KMS-11 (cell line): ENCODE measurements at regions not wholly inside any gene's neighbourhood (a gene's known extent, or its start where the extent isn't known, plus 50 kb on each side); places are given as distances from the start of the nearest gene placed in this dataset.

Experiments used
- H2AFZ ChIP-seq: fragments of 200-600 bp; sonication (generic); 2 replicates; pipeline ENCODE4 v1.6.1; 2016; ENCODE audit warnings: antibody characterized with exemption, mixed run types, low read depth
- H3K27ac ChIP-seq: fragments of 200-600 bp; sonication (generic); 2 replicates; pipeline ENCODE4 v1.6.1; 2016; ENCODE audit warnings: mild to moderate bottlenecking, mixed run types
- H3K27me3 ChIP-seq: fragments of 200-600 bp; sonication (generic); 2 replicates; pipeline ENCODE4 v1.6.1; 2017; ENCODE audit warnings: mild to moderate bottlenecking, low read depth, mixed run types, moderate library complexity; ENCODE audit not compliant: insufficient read depth
- H3K36me3 ChIP-seq: fragments of 200-600 bp; sonication (generic); 2 replicates; pipeline ENCODE4 v1.6.1; 2017; ENCODE audit warnings: mild to moderate bottlenecking, mixed run types; ENCODE audit not compliant: insufficient read depth
- H3K4me1 ChIP-seq: fragments of 200-600 bp; sonication (generic); 2 replicates; pipeline ENCODE4 v1.6.1; 2016; ENCODE audit warnings: mild to moderate bottlenecking, low read depth, mixed run types; ENCODE audit not compliant: poor library complexity, severe bottlenecking
- H3K4me2 ChIP-seq: fragments of 200-600 bp; sonication (generic); 2 replicates; pipeline ENCODE4 v1.7.0; 2016; ENCODE audit warnings: mild to moderate bottlenecking, mixed run types
- H3K4me3 ChIP-seq: fragments of 200-600 bp; sonication (generic); IDR thresholded peaks from 2 replicates; pipeline ENCODE4 v1.6.1; 2017; ENCODE audit warnings: low read depth, low read length, mixed read lengths; ENCODE audit not compliant: insufficient read depth
- H3K79me2 ChIP-seq: fragments of 200-600 bp; sonication (generic); 2 replicates; pipeline ENCODE4 v1.6.1; 2016; ENCODE audit warnings: low read depth, mixed run types; ENCODE audit not compliant: insufficient read depth
- H3K9ac ChIP-seq: fragments of 200-600 bp; sonication (generic); 2 replicates; pipeline ENCODE4 v1.6.1; 2016; ENCODE audit warnings: mild to moderate bottlenecking, mixed run types
- H4K20me1 ChIP-seq: fragments of 200-600 bp; sonication (generic); 2 replicates; pipeline ENCODE4 v1.6.1; 2016; ENCODE audit warnings: mild to moderate bottlenecking, mixed run types; ENCODE audit not compliant: insufficient read depth
- TF ChIP-seq, protein P1 (sequence below): fragments of 200-600 bp; sonication (generic); conservative IDR thresholded peaks from 2 replicates; pipeline ENCODE4 v1.6.1; 2017; ENCODE audit warnings: low read depth, mild to moderate bottlenecking, antibody characterized with exemption, low read length, moderate library complexity, mixed read lengths

GRCh38 chr3:111292117-111292516 lies 220.5 kb downstream of the NECTIN3 start:
- H2AFZ ChIP-seq, result no peak overlapping the region

DNA sequence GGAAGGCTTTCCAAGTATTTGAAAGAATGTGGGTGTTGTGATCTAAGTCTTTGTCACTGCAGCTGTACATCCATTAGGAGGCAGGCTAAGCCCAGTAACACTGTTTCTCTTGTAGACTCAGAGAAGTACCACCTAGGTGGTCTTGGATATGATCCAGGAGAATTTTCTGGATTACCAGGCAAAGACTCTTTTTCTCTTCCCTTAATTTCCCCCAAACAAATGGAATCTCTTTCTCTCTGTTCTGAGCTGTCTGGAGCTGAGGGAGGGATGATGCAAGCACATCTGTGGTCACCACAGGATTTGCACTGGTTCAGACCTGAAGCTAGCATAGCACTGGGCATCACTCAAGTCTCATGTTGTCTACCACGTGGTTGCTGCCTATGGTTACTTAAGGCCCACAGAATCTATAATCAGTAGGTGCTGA lies 227.6 kb downstream of the NECTIN3 start:
- no peak overlapping the region for H3K27ac ChIP-seq
- no peaks in the 10 kb centered on the region for H3K4me1 ChIP-seq
- TF ChIP-seq, protein P1, sequence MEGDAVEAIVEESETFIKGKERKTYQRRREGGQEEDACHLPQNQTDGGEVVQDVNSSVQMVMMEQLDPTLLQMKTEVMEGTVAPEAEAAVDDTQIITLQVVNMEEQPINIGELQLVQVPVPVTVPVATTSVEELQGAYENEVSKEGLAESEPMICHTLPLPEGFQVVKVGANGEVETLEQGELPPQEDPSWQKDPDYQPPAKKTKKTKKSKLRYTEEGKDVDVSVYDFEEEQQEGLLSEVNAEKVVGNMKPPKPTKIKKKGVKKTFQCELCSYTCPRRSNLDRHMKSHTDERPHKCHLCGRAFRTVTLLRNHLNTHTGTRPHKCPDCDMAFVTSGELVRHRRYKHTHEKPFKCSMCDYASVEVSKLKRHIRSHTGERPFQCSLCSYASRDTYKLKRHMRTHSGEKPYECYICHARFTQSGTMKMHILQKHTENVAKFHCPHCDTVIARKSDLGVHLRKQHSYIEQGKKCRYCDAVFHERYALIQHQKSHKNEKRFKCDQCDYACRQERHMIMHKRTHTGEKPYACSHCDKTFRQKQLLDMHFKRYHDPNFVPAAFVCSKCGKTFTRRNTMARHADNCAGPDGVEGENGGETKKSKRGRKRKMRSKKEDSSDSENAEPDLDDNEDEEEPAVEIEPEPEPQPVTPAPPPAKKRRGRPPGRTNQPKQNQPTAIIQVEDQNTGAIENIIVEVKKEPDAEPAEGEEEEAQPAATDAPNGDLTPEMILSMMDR, result no peak
- no peak overlapping the region for H3K4me3 ChIP-seq
- no peaks in the 10 kb centered on the region for H3K27me3 ChIP-seq
- H3K9ac ChIP-seq, result no peak overlapping the region
- H2AFZ ChIP-seq, result no peak overlapping the region
- no peaks in the 10 kb centered on the region for H3K36me3 ChIP-seq
- no peaks in the 10 kb centered on the region for H3K79me2 ChIP-seq
- H3K4me2 ChIP-seq, result no peak overlapping the region
- no peaks in the 10 kb centered on the region for H4K20me1 ChIP-seq

More at GRCh38 chr3:111292117-111292516, 220.5 kb downstream of the NECTIN3 start:
- no peak overlapping the region for H3K4me2 ChIP-seq
- no peaks in the 10 kb centered on the region for H3K36me3 ChIP-seq
- no peaks in the 10 kb centered on the region for H3K79me2 ChIP-seq
- no peaks in the 10 kb centered on the region for H4K20me1 ChIP-seq
- no peaks in the 10 kb centered on the region for H3K27me3 ChIP-seq
- no peak overlapping the region for H3K4me3 ChIP-seq
- H3K4me1 ChIP-seq, result no peaks in the 10 kb centered on the region
- TF ChIP-seq, protein P1, result no peak
- no peak overlapping the region for H3K9ac ChIP-seq
- no peak overlapping the region for H3K27ac ChIP-seq

DNA sequence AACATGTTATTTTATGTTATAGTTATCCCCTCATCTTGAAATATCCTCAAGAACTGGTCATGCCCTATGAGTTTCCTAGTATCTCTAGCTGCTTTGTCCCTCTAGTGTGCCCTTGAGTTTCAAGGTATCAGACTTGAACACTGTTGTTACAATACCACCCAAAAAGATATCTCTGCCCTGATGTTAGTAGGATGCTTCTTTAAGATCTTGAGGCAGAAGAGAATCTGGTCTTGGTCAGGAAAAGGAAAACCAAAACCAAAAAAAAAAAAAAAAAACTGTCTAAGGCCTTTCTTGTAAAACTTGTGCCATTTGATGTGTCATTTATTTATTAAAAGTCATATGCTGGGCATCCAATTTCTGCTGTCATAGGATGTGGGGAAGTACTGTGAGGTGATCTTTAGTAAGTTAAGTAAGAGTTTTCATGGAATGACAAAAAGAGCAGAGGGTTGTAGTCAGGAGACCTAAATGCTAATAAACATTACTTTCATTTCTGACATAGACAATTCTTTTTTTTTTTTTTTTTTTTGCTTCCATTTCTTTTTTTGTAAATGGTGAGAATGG lies 229.7 kb downstream of the NECTIN3 start:
- H3K9ac ChIP-seq, result no peak overlapping the region
- H3K27ac ChIP-seq, result no peak overlapping the region
- H3K36me3 ChIP-seq, result no peaks in the 10 kb centered on the region
- no peaks in the 10 kb centered on the region for H3K27me3 ChIP-seq
- no peak overlapping the region for H3K4me3 ChIP-seq
- no peak overlapping the region for H3K4me2 ChIP-seq
- H3K4me1 ChIP-seq, result no peaks in the 10 kb centered on the region
- H2AFZ ChIP-seq, result no peak overlapping the region
- no peaks in the 10 kb centered on the region for H3K79me2 ChIP-seq
- TF ChIP-seq, protein P1, result no peak
- no peaks in the 10 kb centered on the region for H4K20me1 ChIP-seq

DNA sequence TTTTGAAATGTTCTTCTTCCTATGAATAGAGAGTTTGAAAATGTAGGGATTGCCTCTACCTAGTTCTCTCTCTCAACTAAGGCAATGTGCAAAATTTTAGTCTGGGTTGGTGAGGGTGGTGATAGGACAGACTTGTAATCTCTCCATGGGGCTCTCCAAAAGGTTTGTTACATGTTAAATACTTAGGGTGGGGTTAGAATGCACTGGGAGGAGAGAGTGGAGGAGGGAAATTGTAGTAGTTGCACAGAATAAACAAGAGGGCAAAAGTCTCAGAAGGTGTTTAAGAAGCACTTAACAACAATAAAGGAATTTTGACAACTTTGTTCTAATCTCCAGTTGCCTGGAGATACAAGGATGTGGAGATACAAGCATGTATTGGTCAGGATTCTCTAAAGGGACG lies 230.4 kb downstream of the NECTIN3 start:
- no peaks in the 10 kb centered on the region for H3K4me1 ChIP-seq

More for the DNA sequence above, 230.4 kb downstream of the NECTIN3 start:
- Histone ChIP-seq H4K20me1 (no peaks in the 10 kb centered on the region), H3K27me3 (no peaks in the 10 kb centered on the region), H3K27ac (no peak overlapping the region), H3K79me2 (no peaks in the 10 kb centered on the region), H3K4me2 (no peak overlapping the region), H3K9ac (no peak overlapping the region), H3K4me3 (no peak overlapping the region), H3K36me3 (no peaks in the 10 kb centered on the region), H2AFZ (no peak overlapping the region)
- TF ChIP-seq, protein P1, result no peak
